ENCODE measurements at regions not wholly inside any gene's neighbourhood (a gene's known extent, or its start where the extent isn't known, plus 50 kb on each side); places are given as distances from the start of the nearest gene placed in this dataset.
"Not testable (repeated sequence)": the region's sequence is repeated elsewhere in the genome, so short reads cannot be mapped to it uniquely, and the experiment has no call there.

- H3K4me3 ChIP-seq (ENCODE audit: control extremely low read depth in 1 of 5, extremely low read depth in 1 of 5, insufficient read depth in 1 of 5, low read depth in 2 of 5, low read length in 4 of 5) = no peak overlapping the region
- H3K27me3 Mint-ChIP-seq = no peaks in the 10 kb centered on the region
- intact Hi-C loops (cut with micrococcal nuclease) = no loop called here
- no peak overlapping the region for H3K27ac Mint-ChIP-seq
- H3K9me3 ChIP-seq (ENCODE audit: control extremely low read depth in 1 of 3, control insufficient read depth in 2 of 3, insufficient read depth in 1 of 3, low read length in 2 of 3) = peaks cover 0 to 8% (median 5%) of the 10 kb centered on the region in 3 donors
- ChIA-PET CTCF (no interaction called here), POLR2A (no interaction called here)
- H3K9me3 Mint-ChIP-seq (ENCODE audit: insufficient read depth) = peaks cover 3% of the 10 kb centered on the region
- no peak for TF ChIP-seq CTCF (IDR thresholded peaks at IDR 0.05)
- TF ChIP-seq EZH2 (IDR thresholded peaks at IDR 0.05; ENCODE audit: borderline replicate concordance, insufficient read depth, low read depth, low read length, poor library complexity, severe bottlenecking) = no peak
- no CpG with 5 or more reads among the region's 3 CpGs for WGBS (ENCODE audit: insufficient coverage)
- no peaks in the 10 kb centered on the region for H3K4me1 Mint-ChIP-seq
- no peak overlapping the region for H3K27ac ChIP-seq (ENCODE audit: low read length in 2 of 2)
- ATAC-seq (ENCODE audit: low read depth) (no peak), DNase-seq (no peak)
- H3K4me1 ChIP-seq (ENCODE audit: control insufficient read depth in 2 of 2, insufficient read depth in 2 of 2, low read length in 2 of 2) = no peaks in the 10 kb centered on the region
- H3K4me3 Mint-ChIP-seq = no peak overlapping the region
- no peak overlapping the region for H3K9ac ChIP-seq (ENCODE audit: low read length)
- no peaks in the 10 kb centered on the region for H3K79me2 ChIP-seq (ENCODE audit: control insufficient read depth, insufficient read depth, low read length)
- no peaks in the 10 kb centered on the region for H3K36me3 ChIP-seq (replicated peaks in 1 of 2; ENCODE audit: control extremely low read depth in 1 of 2, control insufficient read depth in 1 of 2, extremely low read depth in 1 of 2, insufficient read depth in 2 of 2, low read length in 1 of 2)
- H3K4me2 ChIP-seq (replicated peaks; ENCODE audit: low read depth, low read length, poor library complexity, severe bottlenecking) = no peak overlapping the region
- H4K20me1 ChIP-seq (ENCODE audit: control insufficient read depth, insufficient read depth, low read length, poor library complexity, severe bottlenecking) = no peaks in the 10 kb centered on the region
- no peaks in the 10 kb centered on the region for H3K27me3 ChIP-seq (replicated peaks in 1 of 4; ENCODE audit: control extremely low read depth in 1 of 4, control insufficient read depth in 3 of 4, insufficient read depth in 4 of 4, low read length in 3 of 4)
- no peak overlapping the region for H2AFZ ChIP-seq (ENCODE audit: insufficient read depth, low read depth, low read length, poor library complexity, severe bottlenecking)
Observed at GRCh38 chr5:162684145-162684544, 616.6 kb downstream of the GABRG2 start.

- DNase-seq = no peak
Observed at GRCh38 chr5:162685302-162685701, 617.7 kb downstream of the GABRG2 start.

GRCh38 chr5:162696272-162696671 lies 628.7 kb downstream of the GABRG2 start:
- ATAC-seq (ENCODE audit: low read depth); DNase-seq; H3K9me3 ChIP-seq (ENCODE audit: control extremely low read depth in 1 of 3, control insufficient read depth in 2 of 3, insufficient read depth in 1 of 3, low read length in 2 of 3); H3K27me3 ChIP-seq (replicated peaks in 1 of 4; ENCODE audit: control extremely low read depth in 1 of 4, control insufficient read depth in 3 of 4, insufficient read depth in 4 of 4, low read length in 3 of 4); H3K4me2 ChIP-seq (replicated peaks; ENCODE audit: low read depth, low read length, poor library complexity, severe bottlenecking); H3K27ac Mint-ChIP-seq; H3K9me3 Mint-ChIP-seq (ENCODE audit: insufficient read depth); H3K4me1 ChIP-seq (ENCODE audit: control insufficient read depth in 2 of 2, insufficient read depth in 2 of 2, low read length in 2 of 2); H3K4me1 Mint-ChIP-seq; H3K27me3 Mint-ChIP-seq; H3K9ac ChIP-seq (ENCODE audit: low read length); H2AFZ ChIP-seq (ENCODE audit: insufficient read depth, low read depth, low read length, poor library complexity, severe bottlenecking); H4K20me1 ChIP-seq (ENCODE audit: control insufficient read depth, insufficient read depth, low read length, poor library complexity, severe bottlenecking); H3K4me3 Mint-ChIP-seq; H3K79me2 ChIP-seq (ENCODE audit: control insufficient read depth, insufficient read depth, low read length); CTCF ChIA-PET; H3K4me3 ChIP-seq (ENCODE audit: control extremely low read depth in 1 of 5, extremely low read depth in 1 of 5, insufficient read depth in 1 of 5, low read depth in 2 of 5, low read length in 4 of 5); intact Hi-C loops (cut with micrococcal nuclease); H3K36me3 ChIP-seq (replicated peaks in 1 of 2; ENCODE audit: control extremely low read depth in 1 of 2, control insufficient read depth in 1 of 2, extremely low read depth in 1 of 2, insufficient read depth in 2 of 2, low read length in 1 of 2); H3K27ac ChIP-seq (ENCODE audit: low read length in 2 of 2); POLR2A ChIA-PET: not testable (repeated sequence)
- WGBS (ENCODE audit: insufficient coverage) = 86% methylated on average over 5 of the region's 5 CpGs

More at GRCh38 chr5:162685302-162685701, 617.7 kb downstream of the GABRG2 start:
- Histone ChIP-seq H3K27me3 (replicated peaks in 1 of 4; ENCODE audit: control extremely low read depth in 1 of 4, control insufficient read depth in 3 of 4, insufficient read depth in 4 of 4, low read length in 3 of 4) (no peaks in the 10 kb centered on the region), H3K4me3 (ENCODE audit: control extremely low read depth in 1 of 5, extremely low read depth in 1 of 5, insufficient read depth in 1 of 5, low read depth in 2 of 5, low read length in 4 of 5) (no peak overlapping the region), H3K4me1 (ENCODE audit: control insufficient read depth in 2 of 2, insufficient read depth in 2 of 2, low read length in 2 of 2) (no peaks in the 10 kb centered on the region), H3K9me3 (ENCODE audit: control extremely low read depth in 1 of 3, control insufficient read depth in 2 of 3, insufficient read depth in 1 of 3, low read length in 2 of 3) (peaks cover 0 to 8% (median 5%) of the 10 kb centered on the region in 3 donors), H4K20me1 (ENCODE audit: control insufficient read depth, insufficient read depth, low read length, poor library complexity, severe bottlenecking) (no peaks in the 10 kb centered on the region), H3K4me2 (replicated peaks; ENCODE audit: low read depth, low read length, poor library complexity, severe bottlenecking) (no peak overlapping the region), H3K9ac (ENCODE audit: low read length) (no peak overlapping the region), H2AFZ (ENCODE audit: insufficient read depth, low read depth, low read length, poor library complexity, severe bottlenecking) (no peak overlapping the region), H3K79me2 (ENCODE audit: control insufficient read depth, insufficient read depth, low read length) (no peaks in the 10 kb centered on the region), H3K27ac (ENCODE audit: low read length in 2 of 2) (no peak overlapping the region), H3K36me3 (replicated peaks in 1 of 2; ENCODE audit: control extremely low read depth in 1 of 2, control insufficient read depth in 1 of 2, extremely low read depth in 1 of 2, insufficient read depth in 2 of 2, low read length in 1 of 2) (no peaks in the 10 kb centered on the region)
- POLR2A ChIA-PET = no interaction called here
- Mint-ChIP-seq H3K27me3 (no peaks in the 10 kb centered on the region), H3K4me1 (no peaks in the 10 kb centered on the region), H3K4me3 (no peak overlapping the region), H3K27ac (no peak overlapping the region), H3K9me3 (ENCODE audit: insufficient read depth) (peaks cover 3% of the 10 kb centered on the region)
- WGBS (ENCODE audit: insufficient coverage) = 95% methylated on average over 13 of the region's 15 CpGs
- CTCF ChIA-PET = no interaction called here
- no peak for TF ChIP-seq CTCF (IDR thresholded peaks at IDR 0.05)
- TF ChIP-seq EZH2 (IDR thresholded peaks at IDR 0.05; ENCODE audit: borderline replicate concordance, insufficient read depth, low read depth, low read length, poor library complexity, severe bottlenecking) = no peak
- ATAC-seq (ENCODE audit: low read depth) = no peak
- intact Hi-C loops (cut with micrococcal nuclease) = no loop called here

All from B cell (primary cell).